Osteoblast (primary cell): ENCODE measurements at regions not wholly inside any gene's neighbourhood (a gene's known extent, or its start where the extent isn't known, plus 50 kb on each side); places are given as distances from the start of the nearest gene placed in this dataset.

Experiments used
- DNase-seq: peaks from one replicate; pipeline ENCODE4 v3.0.0; 2011; ENCODE audit warnings: low spot score, mixed read lengths; ENCODE audit not compliant: insufficient read length; ENCODE audit errors: missing footprints
- H2AFZ ChIP-seq: 2 replicates; pipeline ENCODE4 v1.6.0; 2011; ENCODE audit warnings: mild to moderate bottlenecking, low read length
- H3K27ac ChIP-seq: 2 replicates; pipeline ENCODE4 v1.5.1; 2011; ENCODE audit warnings: mild to moderate bottlenecking, low read depth, low read length, moderate library complexity
- H3K27me3 ChIP-seq: 2 replicates; pipeline ENCODE4 v1.6.0; 2012; ENCODE audit warnings: mild to moderate bottlenecking, control low read depth, inconsistent platforms, low read length, moderate library complexity; ENCODE audit not compliant: insufficient read depth
- H3K36me3 ChIP-seq: 2 replicates; pipeline ENCODE4 v1.5.1; 2011; ENCODE audit warnings: mild to moderate bottlenecking, low read length, control low read depth, moderate library complexity; ENCODE audit not compliant: insufficient read depth
- H3K4me1 ChIP-seq: 2 replicates; pipeline ENCODE4 v1.5.1; 2011; ENCODE audit warnings: mild to moderate bottlenecking, low read length, control low read depth, moderate library complexity; ENCODE audit not compliant: insufficient read depth
- H3K4me2 ChIP-seq: 2 replicates; pipeline ENCODE4 v1.6.0; 2011; ENCODE audit warnings: mild to moderate bottlenecking, low read length; ENCODE audit not compliant: insufficient read depth
- H3K4me3 ChIP-seq: fragments of 200-600 bp; sonication (generic); 3 replicates; pipeline ENCODE4 v1.5.1; 2012; ENCODE audit warnings: mild to moderate bottlenecking, low read length, inconsistent platforms; ENCODE audit not compliant: insufficient read depth
- H3K79me2 ChIP-seq: 2 replicates; pipeline ENCODE4 v1.6.0; 2012; ENCODE audit warnings: mild to moderate bottlenecking, low read length, control low read depth, inconsistent platforms; ENCODE audit not compliant: insufficient read depth
- H3K9me3 ChIP-seq: 2 replicates; pipeline ENCODE4 v1.5.1; 2011; ENCODE audit warnings: low read depth, low read length, control low read depth
- H4K20me1 ChIP-seq: 2 replicates; pipeline ENCODE4 v1.6.0; 2012; ENCODE audit warnings: mild to moderate bottlenecking, low read length, control low read depth; ENCODE audit not compliant: insufficient read depth
- TF ChIP-seq, protein P1 (sequence below): IDR thresholded peaks from 2 replicates; pipeline ENCODE4 v1.5.1; 2011; ENCODE audit warnings: mild to moderate bottlenecking, low read depth, low read length, moderate library complexity; ENCODE audit errors: extremely low read depth

GRCh38 chr15:24879492-24879891, 75.3 kb upstream of the SNRPN start:
- no peak overlapping the region for H3K4me2 ChIP-seq
- no peak for DNase-seq
- H3K9me3 ChIP-seq = peaks cover under 1% of the 10 kb centered on the region
- no peaks in the 10 kb centered on the region for H3K79me2 ChIP-seq
- TF ChIP-seq, protein P1, sequence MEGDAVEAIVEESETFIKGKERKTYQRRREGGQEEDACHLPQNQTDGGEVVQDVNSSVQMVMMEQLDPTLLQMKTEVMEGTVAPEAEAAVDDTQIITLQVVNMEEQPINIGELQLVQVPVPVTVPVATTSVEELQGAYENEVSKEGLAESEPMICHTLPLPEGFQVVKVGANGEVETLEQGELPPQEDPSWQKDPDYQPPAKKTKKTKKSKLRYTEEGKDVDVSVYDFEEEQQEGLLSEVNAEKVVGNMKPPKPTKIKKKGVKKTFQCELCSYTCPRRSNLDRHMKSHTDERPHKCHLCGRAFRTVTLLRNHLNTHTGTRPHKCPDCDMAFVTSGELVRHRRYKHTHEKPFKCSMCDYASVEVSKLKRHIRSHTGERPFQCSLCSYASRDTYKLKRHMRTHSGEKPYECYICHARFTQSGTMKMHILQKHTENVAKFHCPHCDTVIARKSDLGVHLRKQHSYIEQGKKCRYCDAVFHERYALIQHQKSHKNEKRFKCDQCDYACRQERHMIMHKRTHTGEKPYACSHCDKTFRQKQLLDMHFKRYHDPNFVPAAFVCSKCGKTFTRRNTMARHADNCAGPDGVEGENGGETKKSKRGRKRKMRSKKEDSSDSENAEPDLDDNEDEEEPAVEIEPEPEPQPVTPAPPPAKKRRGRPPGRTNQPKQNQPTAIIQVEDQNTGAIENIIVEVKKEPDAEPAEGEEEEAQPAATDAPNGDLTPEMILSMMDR = no peak
- no peaks in the 10 kb centered on the region for H3K4me1 ChIP-seq
- no peak overlapping the region for H2AFZ ChIP-seq
- no peaks in the 10 kb centered on the region for H4K20me1 ChIP-seq
- H3K27ac ChIP-seq = no peak overlapping the region
- H3K4me3 ChIP-seq = no peak overlapping the region
- H3K27me3 ChIP-seq = no peaks in the 10 kb centered on the region
- H3K36me3 ChIP-seq = no peaks in the 10 kb centered on the region

GRCh38 chr15:24880663-24881062, 74.1 kb upstream of the SNRPN start:
- no peaks in the 10 kb centered on the region for H3K9me3 ChIP-seq
- no peaks in the 10 kb centered on the region for H3K36me3 ChIP-seq
- H4K20me1 ChIP-seq = no peaks in the 10 kb centered on the region
- H3K4me1 ChIP-seq = no peaks in the 10 kb centered on the region
- no peak overlapping the region for H3K4me2 ChIP-seq
- TF ChIP-seq, protein P1 = no peak
- H3K27me3 ChIP-seq = no peaks in the 10 kb centered on the region
- no peak overlapping the region for H2AFZ ChIP-seq
- no peak overlapping the region for H3K27ac ChIP-seq
- no peaks in the 10 kb centered on the region for H3K79me2 ChIP-seq
- no peak overlapping the region for H3K4me3 ChIP-seq
- DNase-seq = no peak

GRCh38 chr15:24886538-24886937, 68.2 kb upstream of the SNRPN start:
- no peak overlapping the region for H3K27ac ChIP-seq
- no peaks in the 10 kb centered on the region for H3K79me2 ChIP-seq
- no peaks in the 10 kb centered on the region for H3K9me3 ChIP-seq
- DNase-seq = no peak
- H3K4me1 ChIP-seq = no peaks in the 10 kb centered on the region
- no peak overlapping the region for H3K4me2 ChIP-seq
- TF ChIP-seq, protein P1 = no peak
- no peak overlapping the region for H2AFZ ChIP-seq
- no peaks in the 10 kb centered on the region for H4K20me1 ChIP-seq
- H3K4me3 ChIP-seq = no peak overlapping the region
- H3K27me3 ChIP-seq = no peaks in the 10 kb centered on the region
- H3K36me3 ChIP-seq = no peaks in the 10 kb centered on the region

DNA sequence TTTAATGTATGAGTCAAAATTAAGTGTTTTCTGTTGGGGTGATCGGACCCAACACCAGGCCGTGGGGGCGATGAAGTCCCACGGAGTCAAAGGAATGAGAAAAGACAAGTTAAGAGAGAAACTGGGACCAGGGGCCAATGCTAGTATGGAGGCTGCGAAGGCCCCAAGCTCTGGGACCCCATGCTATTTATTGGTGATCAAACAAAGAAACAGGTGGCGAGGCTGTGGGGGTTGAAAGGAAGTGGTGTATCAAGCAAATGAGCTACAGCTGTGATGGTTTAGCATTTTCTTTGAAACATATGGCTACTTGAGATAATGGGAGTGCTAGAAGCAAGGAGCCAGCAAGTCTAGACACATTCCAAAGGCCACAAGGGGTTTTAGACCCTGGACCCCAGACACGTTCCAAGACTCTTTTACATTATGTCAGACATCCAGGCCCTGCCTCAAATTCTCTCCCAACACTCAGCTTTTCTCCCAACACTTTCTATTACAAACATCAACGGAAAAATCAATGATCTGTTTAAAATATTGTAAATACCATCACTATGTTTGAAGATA, 56.0 kb upstream of the SNRPN start:
- Histone ChIP-seq H3K27ac (no peak overlapping the region), H3K4me1 (no peaks in the 10 kb centered on the region), H3K79me2 (no peaks in the 10 kb centered on the region), H3K36me3 (no peaks in the 10 kb centered on the region), H2AFZ (no peak overlapping the region), H3K27me3 (no peaks in the 10 kb centered on the region), H3K4me3 (no peak overlapping the region), H3K9me3 (peaks cover 8% of the 10 kb centered on the region), H4K20me1 (no peaks in the 10 kb centered on the region), H3K4me2 (no peak overlapping the region)
- no peak for DNase-seq
- TF ChIP-seq, protein P1 = no peak
